GM18867 (cell line): ENCODE measurements at regions not wholly inside any gene's neighbourhood (a gene's known extent, or its start where the extent isn't known, plus 50 kb on each side); places are given as distances from the start of the nearest gene placed in this dataset.

Source experiments
- ATAC-seq: cut with Tn5 transposase; IDR thresholded peaks from one replicate; pipeline ENCODE4 v1.9.1; 2021; ENCODE audit warnings: mild to moderate bottlenecking, moderate library complexity; ENCODE audit not compliant: unreplicated experiment

GRCh38 chr16:85334718-85335583, 222.7 kb upstream of the CIBAR2 start:
- ATAC-seq, result no peak

DNA sequence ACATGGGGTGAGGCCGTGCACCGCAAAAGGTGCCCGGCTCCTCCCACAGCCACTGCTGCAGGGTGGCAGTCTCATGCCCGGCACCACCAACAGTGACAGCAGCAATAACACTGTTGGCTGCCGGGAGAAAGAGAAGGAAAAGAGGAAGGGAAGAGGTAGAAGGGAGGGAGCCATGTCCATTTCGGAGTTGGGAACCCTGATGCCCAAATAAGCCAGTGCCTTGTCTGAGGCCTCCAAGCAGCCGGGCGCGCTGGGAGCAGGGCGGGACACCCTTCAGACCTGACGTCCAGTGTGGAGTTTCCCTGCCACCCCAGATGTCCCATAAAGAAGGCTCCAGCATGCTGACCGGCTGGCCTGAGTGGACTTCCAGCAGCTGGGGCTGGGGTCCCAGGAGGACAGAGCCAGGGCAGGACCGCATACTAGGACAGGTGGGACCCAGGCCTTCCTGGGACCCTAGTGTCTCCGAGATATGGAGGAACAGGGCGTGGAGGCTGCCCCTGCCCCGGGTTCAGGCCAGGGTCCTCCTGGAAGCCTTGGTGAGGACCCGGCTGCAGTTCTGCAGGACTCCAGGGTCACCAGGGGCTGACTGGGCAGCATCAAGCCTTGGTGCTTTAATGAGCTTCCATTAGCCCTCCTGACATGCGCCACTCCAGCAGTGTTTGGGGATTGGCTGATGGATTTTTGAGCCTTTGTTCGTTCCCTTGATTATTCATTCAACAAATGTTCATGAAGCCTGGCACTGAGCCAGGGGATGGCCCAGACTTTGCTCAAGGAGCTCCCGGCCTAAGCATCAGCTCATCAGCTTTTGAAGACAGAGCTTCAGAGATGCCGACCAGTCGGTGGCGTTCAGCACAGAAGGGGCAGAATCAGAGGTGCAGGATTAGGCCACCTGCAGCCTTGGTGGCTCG, 223.6 kb upstream of the CIBAR2 start:
- ATAC-seq, result no peak

- ATAC-seq, result no peak
Observed at GRCh38 chr16:85337910-85338637, 225.8 kb upstream of the CIBAR2 start.

DNA sequence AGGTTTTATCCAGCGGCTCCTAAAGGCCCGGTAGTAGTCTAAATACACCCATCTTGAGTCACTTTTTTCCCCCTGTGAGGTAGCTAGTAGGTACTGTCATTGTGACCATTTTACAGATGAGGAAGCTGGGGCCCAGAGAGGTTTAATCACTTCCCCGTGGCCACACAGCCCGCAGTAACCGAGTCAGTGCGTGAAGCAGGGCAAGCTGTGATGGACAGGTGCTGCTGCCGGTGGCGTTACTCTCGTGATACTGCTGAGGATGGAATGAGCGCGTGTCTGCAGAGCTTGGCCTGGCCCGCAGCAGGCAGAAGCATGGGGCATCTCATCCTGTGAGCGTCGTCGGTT, 226.3 kb upstream of the CIBAR2 start:
- no peak for ATAC-seq

GRCh38 chr16:85338989-85339685, 226.9 kb upstream of the CIBAR2 start:
- ATAC-seq, result no peak

DNA sequence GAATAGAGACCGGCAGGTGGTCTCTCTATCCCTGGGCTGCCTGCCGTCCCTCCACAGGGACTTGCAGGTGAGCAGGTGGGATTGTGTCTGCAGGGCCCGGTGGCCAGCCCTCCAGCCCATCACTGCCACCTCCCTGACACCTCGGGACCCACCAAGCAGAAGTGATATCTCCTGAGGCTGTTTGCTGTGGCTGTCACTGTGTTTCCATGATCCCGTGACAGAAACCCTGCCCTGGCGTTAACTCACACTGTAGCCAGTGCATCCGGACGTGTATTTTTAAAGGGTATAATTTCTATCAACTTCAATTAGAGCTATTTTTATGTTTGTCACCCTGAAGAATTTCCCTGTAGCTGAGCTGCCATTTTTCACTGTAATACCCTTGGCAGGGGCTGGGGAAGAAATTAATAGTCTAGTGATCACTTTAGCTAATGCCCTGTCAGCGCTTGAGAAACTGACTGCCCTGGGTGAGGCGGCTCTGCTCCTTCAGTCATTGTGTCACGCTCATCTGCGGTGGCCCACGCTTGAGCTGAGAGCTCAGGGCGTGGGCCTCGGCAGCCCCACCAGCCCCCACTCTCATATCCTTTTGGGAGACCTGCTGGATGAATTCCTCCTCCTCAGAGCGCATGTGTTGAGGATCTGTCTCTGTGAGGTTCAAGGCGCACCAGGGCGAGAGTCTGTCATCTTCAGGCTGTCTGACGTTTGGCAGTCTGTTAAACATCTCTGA, 229.9 kb upstream of the CIBAR2 start:
- no peak for ATAC-seq

DNA sequence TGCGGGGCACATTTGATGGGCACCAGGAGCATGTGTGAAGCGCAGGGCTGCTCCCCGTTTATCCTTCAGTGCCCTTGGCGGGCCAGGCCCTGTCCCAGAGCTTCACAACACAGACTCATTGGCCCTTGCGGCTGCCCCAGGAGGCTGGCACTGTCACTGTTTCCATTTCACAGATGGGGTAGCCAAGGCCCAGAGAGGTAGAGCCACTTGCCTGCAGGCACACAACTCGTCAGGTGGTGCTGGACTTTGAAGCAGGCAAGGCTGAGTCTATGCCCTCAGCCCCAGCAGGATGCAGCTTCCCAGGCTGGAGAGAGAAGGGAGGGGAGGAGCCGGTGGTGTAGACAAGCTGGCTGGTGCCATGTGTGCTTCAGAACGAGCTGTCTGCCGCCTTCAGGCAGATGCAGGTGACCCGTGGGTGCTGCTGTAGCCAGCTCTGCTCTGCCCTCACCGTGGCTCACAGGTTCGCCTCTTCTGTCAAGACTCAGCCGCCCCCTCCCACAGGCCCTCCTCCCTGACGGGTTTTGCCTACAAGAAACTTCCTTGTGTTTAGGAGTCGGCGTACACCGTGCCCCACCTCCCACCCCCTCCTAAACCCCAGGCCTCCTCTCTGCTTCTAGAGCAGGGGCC, 232.3 kb upstream of the CIBAR2 start:
- ATAC-seq, result no peak

GRCh38 chr16:85345129-85345639, 232.9 kb upstream of the CIBAR2 start:
- ATAC-seq, result no peak

- no peak for ATAC-seq
Observed at GRCh38 chr16:85346404-85347212, 234.3 kb upstream of the CIBAR2 start.

DNA sequence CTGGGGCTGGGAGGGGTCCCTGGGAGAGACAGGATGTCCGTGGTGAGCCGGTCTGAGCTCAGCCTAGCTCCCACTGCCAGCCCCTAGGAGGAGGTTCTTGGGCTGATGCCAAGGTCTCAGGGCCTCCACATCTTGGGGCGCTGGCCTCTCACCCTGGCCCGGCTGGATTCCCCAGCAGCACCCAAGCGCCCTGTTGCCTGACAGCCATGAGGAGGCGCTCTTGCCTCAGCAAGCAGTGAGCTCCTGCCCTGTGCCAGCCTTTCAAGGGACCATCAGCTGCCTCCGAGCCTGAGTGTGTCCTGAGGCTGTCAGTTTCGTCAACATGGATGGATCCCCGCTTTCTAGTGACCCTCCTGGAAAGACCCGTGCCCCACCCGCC, 234.9 kb upstream of the CIBAR2 start:
- ATAC-seq, result no peak

- ATAC-seq, result no peak
Observed at GRCh38 chr16:85348065-85348840, 236.0 kb upstream of the CIBAR2 start.

- no peak for ATAC-seq
Observed at GRCh38 chr16:85348911-85349334, 236.7 kb upstream of the CIBAR2 start.

GRCh38 chr16:85349365-85350145, 237.3 kb upstream of the CIBAR2 start:
- no peak for ATAC-seq

DNA sequence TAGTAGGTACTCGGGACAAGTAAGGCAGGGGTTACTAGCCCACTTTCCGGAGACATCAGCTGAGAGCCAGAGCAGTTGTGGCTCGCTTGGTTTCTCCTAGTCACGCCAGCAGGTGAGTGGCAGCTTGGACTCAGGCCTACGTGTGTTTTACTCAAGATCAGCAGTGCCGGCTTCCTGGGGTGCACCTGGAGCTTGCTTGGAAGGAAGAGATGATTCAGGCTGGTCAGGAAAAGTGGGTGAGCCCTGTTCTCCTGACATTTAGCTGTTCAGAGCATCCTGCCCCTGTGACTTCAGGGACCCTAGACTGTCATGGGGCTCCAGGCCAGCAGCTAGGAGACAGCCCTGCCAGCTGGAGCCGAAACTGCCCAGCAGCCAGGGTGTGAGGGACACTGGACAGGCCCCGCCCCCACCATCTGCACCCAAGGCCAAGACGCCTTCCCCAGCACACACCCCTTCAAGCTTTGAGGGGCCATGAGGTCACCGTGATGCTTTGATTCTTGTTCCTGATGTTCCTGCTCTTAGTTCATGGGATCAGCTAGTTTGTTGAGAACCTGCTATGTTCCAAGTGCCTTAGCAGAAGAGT, 238.0 kb upstream of the CIBAR2 start:
- no peak for ATAC-seq

- ATAC-seq, result no peak
Observed at GRCh38 chr16:85350973-85351372, 238.7 kb upstream of the CIBAR2 start.

DNA sequence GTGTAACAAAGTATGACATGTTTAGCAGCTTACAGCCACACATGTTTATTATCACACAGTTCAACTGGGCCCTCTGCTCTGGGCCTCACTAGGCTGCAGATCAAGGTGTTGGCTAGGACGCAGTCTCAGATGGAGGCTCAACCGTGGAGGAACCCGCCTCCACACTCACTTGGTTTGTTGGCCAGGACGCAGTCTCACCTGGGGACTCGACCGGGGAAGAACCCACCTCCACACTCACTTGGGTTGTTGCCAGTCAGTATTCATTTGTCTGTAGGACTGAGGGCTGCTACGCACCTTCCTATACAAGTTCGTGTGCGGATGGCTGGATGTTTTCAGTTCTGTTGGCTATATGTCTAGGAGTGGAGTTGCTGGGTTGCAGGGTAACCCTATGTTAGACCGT, 240.7 kb upstream of the CIBAR2 start:
- no peak for ATAC-seq
